Naive thymus-derived CD4-positive, alpha-beta T cell (primary cell): ENCODE measurements at regions not wholly inside any gene's neighbourhood (a gene's known extent, or its start where the extent isn't known, plus 50 kb on each side); places are given as distances from the start of the nearest gene placed in this dataset.

Experiments used
- ATAC-seq: fragments of 150-1000 bp; cut with Tn5 transposase; 2 replicates; pipeline ENCODE4 v1.10.0; 2021; ENCODE audit warnings: mild to moderate bottlenecking, moderate library complexity
- CTCF ChIA-PET: fragments of 350-600 bp; sonication (Branson Sonifier 250); formaldehyde crosslinking; loops from one replicate; lab custom pipeline; 2021; ENCODE audit warnings: antibody characterized with exemption; lab: Charles Lee
- POLR2A ChIA-PET: fragments of 350-600 bp; sonication (Branson Sonifier 250); formaldehyde crosslinking; loops from one replicate; lab custom pipeline; 2021; ENCODE audit warnings: antibody characterized with exemption, inconsistent platforms; lab: Charles Lee
- DNase-seq, 9 donors: peaks; one replicate each; pipeline versions ENCODE4 v3.0.0 to v3.0.0-alpha.2; 2020 to 2022; ENCODE audit warnings: mixed read lengths in 1 of 9
- H3K27ac ChIP-seq: one replicate; pipeline ENCODE4 v1.7.0; 2013; ENCODE audit warnings: mild to moderate bottlenecking, low read depth, low read length, moderate library complexity
- H3K27me3 ChIP-seq, 2 donors: one replicate each; pipeline ENCODE4 v1.7.0; 2013; ENCODE audit warnings: low read length in 2 of 2, mild to moderate bottlenecking in 2 of 2, moderate library complexity in 2 of 2; ENCODE audit not compliant: control insufficient read depth in 2 of 2, insufficient read depth in 2 of 2
- H3K36me3 ChIP-seq, 3 experiments: 1 replicate in 2 of 3; 2 replicates in 1 of 3; pipeline ENCODE4 v1.7.0; 2013; ENCODE audit warnings: low read length in 3 of 3, mild to moderate bottlenecking in 3 of 3, moderate library complexity in 1 of 3; ENCODE audit not compliant: insufficient read depth in 3 of 3, control insufficient read depth in 2 of 3
- H3K4me1 ChIP-seq, 2 donors: one replicate each; pipeline ENCODE4 v1.7.0; 2013; ENCODE audit warnings: low read length in 2 of 2, mild to moderate bottlenecking in 2 of 2, moderate library complexity in 1 of 2; ENCODE audit not compliant: control insufficient read depth in 2 of 2, insufficient read depth in 2 of 2
- H3K4me3 ChIP-seq: 2 replicates; pipeline ENCODE4 v1.7.0; 2013; ENCODE audit warnings: mild to moderate bottlenecking, low read length
- H3K9me3 ChIP-seq, 3 experiments: 1 replicate in 2 of 3; 2 replicates in 1 of 3; pipeline ENCODE4 v1.7.0; 2013; ENCODE audit warnings: low read length in 3 of 3; ENCODE audit not compliant: control insufficient read depth in 2 of 3
- H3K27ac Mint-ChIP-seq, 9 donors: one replicate each; pipeline ENCODE4 v1.8.0; 2020 to 2022; ENCODE audit warnings: mixed read lengths in 9 of 9, mild to moderate bottlenecking in 8 of 9, moderate library complexity in 5 of 9, inconsistent platforms in 2 of 9
- H3K27me3 Mint-ChIP-seq, 5 donors: one replicate each; pipeline ENCODE4 v1.8.0; 2021 to 2022; ENCODE audit warnings: mixed read lengths in 5 of 5, mild to moderate bottlenecking in 1 of 5
- H3K36me3 Mint-ChIP-seq, 5 donors: one replicate each; pipeline ENCODE4 v1.8.0; 2020 to 2022; ENCODE audit warnings: mixed read lengths in 5 of 5, mild to moderate bottlenecking in 3 of 5, inconsistent platforms in 1 of 5
- H3K4me1 Mint-ChIP-seq, 7 donors: one replicate each; pipeline ENCODE4 v1.8.0; 2020 to 2022; ENCODE audit warnings: mixed read lengths in 7 of 7, mild to moderate bottlenecking in 3 of 7, inconsistent platforms in 1 of 7
- H3K4me3 Mint-ChIP-seq, 10 donors: one replicate each; pipeline ENCODE4 v1.8.0; 2020 to 2022; ENCODE audit warnings: mild to moderate bottlenecking in 10 of 10, mixed read lengths in 10 of 10, moderate library complexity in 6 of 10, inconsistent platforms in 2 of 10
- H3K9me3 Mint-ChIP-seq, 11 donors: one replicate each; pipeline ENCODE4 v1.8.0; 2020 to 2022; ENCODE audit warnings: mixed read lengths in 11 of 11, mild to moderate bottlenecking in 4 of 11, inconsistent platforms in 1 of 11, moderate library complexity in 1 of 11
- intact Hi-C, 2 donors: fragments of 100-400 bp; cut with micrococcal nuclease; formaldehyde crosslinking; loops; one replicate each; pipeline ENCODE4 v1.15.1; 2023

DNA sequence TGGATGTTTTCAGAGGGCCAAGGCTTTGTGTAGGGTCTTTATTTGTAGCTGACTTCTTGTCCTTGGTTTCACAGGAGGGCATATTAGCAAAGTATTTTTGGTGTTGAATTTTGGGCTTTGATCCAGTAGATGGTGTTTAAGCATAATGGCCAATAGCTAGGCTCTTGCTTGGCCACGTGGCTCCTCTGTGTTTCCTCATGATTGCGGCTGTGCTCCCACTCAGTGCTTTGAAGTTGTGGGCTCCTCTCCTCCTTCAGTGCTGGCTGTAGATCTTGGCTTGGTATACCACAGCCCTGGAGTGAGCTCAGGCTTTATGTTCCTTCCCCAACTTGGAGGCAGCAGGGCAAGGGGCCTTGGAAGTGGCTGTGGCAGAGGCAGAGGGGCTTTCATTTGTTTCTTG is 107.2 kb upstream of the CENPE start:
- ChIA-PET CTCF (no interaction called here), POLR2A (no interaction called here)
- H3K36me3 ChIP-seq: no peaks in the 10 kb centered on the region
- ATAC-seq: no peak
- no peaks in the 10 kb centered on the region for H3K4me1 ChIP-seq
- peaks cover 0 to 9% (median 4%) of the 10 kb centered on the region in 11 donors for H3K9me3 Mint-ChIP-seq
- no peaks in the 10 kb centered on the region for H3K4me1 Mint-ChIP-seq
- no peaks in the 10 kb centered on the region for H3K9me3 ChIP-seq
- intact Hi-C loops: no loop called here
- no peak for DNase-seq
- no peak overlapping the region for H3K27ac ChIP-seq
- H3K36me3 Mint-ChIP-seq: no peaks in the 10 kb centered on the region
- no peak overlapping the region for H3K4me3 Mint-ChIP-seq
- peaks cover 0 to 20% (median 9%) of the 10 kb centered on the region in 5 donors for H3K27me3 Mint-ChIP-seq
- no peaks in the 10 kb centered on the region for H3K27me3 ChIP-seq
- H3K4me3 ChIP-seq: no peak overlapping the region
- H3K27ac Mint-ChIP-seq: no peak overlapping the region

DNA sequence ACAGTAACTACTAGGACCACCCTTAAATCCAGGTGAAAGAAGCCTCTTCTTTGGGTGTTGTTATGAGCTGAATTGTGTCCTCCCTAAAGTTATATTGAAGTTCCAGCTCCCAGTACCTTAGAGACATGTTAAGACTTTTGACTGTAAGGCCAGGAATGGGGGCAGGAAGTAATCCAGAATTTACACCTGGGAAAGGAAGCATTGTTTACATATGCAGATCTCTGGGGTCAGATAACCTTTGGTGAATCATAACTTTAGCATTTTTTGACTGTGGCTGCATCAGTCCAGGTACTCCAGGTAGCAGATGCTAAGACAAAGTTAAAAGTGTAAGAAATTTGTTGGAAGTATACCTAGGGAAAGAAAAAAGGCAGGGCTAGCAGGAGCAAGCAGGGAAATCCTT is 104.9 kb upstream of the CENPE start:
- no peak overlapping the region for H3K27ac Mint-ChIP-seq
- no peaks in the 10 kb centered on the region for H3K9me3 ChIP-seq
- no peaks in the 10 kb centered on the region for H3K4me1 ChIP-seq
- H3K4me1 Mint-ChIP-seq: no peaks in the 10 kb centered on the region
- DNase-seq (no peak), ATAC-seq (no peak)
- peaks cover 0 to 6% (median 2%) of the 10 kb centered on the region in 11 donors for H3K9me3 Mint-ChIP-seq
- no peaks in the 10 kb centered on the region for H3K27me3 ChIP-seq
- no peaks in the 10 kb centered on the region for H3K36me3 ChIP-seq
- H3K4me3 ChIP-seq: no peak overlapping the region
- peaks cover 0 to 20% (median 9%) of the 10 kb centered on the region in 5 donors for H3K27me3 Mint-ChIP-seq
- ChIA-PET POLR2A (no interaction called here), CTCF (no interaction called here)
- no peaks in the 10 kb centered on the region for H3K36me3 Mint-ChIP-seq
- no peak overlapping the region for H3K4me3 Mint-ChIP-seq
- no peak overlapping the region for H3K27ac ChIP-seq
- intact Hi-C loops: no loop called here

DNA sequence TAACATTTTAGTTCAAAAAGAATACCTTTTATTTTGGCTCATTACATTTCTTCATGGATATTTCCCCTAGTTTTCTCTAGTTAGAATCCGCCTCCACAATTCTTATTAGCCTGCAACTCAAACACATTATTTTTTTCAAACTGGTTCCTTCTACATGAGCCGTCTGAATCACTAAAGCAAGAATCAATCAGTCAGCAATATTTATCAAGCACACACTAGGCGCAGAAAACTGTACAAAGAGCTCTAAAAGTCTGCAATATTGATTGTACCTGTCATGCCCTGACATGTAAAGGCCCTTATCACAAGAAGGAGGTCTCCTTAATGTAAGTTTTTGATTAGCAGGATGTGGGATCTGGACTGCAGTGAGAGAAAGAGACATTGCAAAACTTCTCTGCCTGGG is 94.8 kb upstream of the CENPE start:
- no peaks in the 10 kb centered on the region for H3K9me3 ChIP-seq
- no peaks in the 10 kb centered on the region for H3K36me3 Mint-ChIP-seq
- ChIA-PET CTCF (no interaction called here), POLR2A (no interaction called here)
- H3K4me1 ChIP-seq: no peaks in the 10 kb centered on the region
- H3K27me3 ChIP-seq: no peaks in the 10 kb centered on the region
- H3K4me3 Mint-ChIP-seq: no peak overlapping the region
- intact Hi-C loops: no loop called here
- DNase-seq (no peak), ATAC-seq (no peak)
- no peaks in the 10 kb centered on the region for H3K4me1 Mint-ChIP-seq
- no peaks in the 10 kb centered on the region for H3K36me3 ChIP-seq
- H3K9me3 Mint-ChIP-seq: peaks cover 0 to 7% (median 1%) of the 10 kb centered on the region in 11 donors
- H3K27ac Mint-ChIP-seq: no peak overlapping the region
- H3K27ac ChIP-seq: no peak overlapping the region
- no peak overlapping the region for H3K4me3 ChIP-seq
- peaks cover 0 to 6% (median 4%) of the 10 kb centered on the region in 5 donors for H3K27me3 Mint-ChIP-seq

DNA sequence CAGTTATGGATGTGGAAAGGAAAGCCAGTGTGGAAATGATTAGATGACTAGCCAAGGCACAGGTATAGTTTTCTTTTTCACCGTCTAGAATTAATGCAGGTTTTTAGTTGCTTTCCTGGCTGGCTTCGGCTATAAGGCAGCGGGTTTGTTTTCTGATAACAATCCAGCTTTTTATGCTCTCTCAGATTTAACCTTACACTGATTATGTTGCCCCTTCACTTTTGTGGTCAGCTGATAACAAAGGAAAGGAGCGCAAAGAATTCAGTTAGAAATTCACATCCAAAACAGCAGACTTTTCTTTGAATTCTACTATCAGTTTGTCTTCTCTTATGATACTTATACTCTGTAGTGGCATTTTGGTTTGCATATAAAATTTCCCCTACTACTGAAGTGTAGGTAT is 94.2 kb upstream of the CENPE start:
- Histone ChIP-seq H3K4me1 (no peaks in the 10 kb centered on the region), H3K36me3 (no peaks in the 10 kb centered on the region), H3K27ac (no peak overlapping the region), H3K9me3 (no peaks in the 10 kb centered on the region), H3K4me3 (no peak overlapping the region), H3K27me3 (no peaks in the 10 kb centered on the region)
- Mint-ChIP-seq H3K27ac (no peak overlapping the region), H3K4me1 (no peaks in the 10 kb centered on the region), H3K4me3 (no peak overlapping the region), H3K27me3 (peaks cover 0 to 6% (median 4%) of the 10 kb centered on the region in 5 donors), H3K36me3 (no peaks in the 10 kb centered on the region), H3K9me3 (peaks cover 0 to 4% (median 0%) of the 10 kb centered on the region in 11 donors)
- ChIA-PET CTCF (no interaction called here), POLR2A (no interaction called here)
- no peak for ATAC-seq
- intact Hi-C loops: no loop called here
- DNase-seq: no peak

DNA sequence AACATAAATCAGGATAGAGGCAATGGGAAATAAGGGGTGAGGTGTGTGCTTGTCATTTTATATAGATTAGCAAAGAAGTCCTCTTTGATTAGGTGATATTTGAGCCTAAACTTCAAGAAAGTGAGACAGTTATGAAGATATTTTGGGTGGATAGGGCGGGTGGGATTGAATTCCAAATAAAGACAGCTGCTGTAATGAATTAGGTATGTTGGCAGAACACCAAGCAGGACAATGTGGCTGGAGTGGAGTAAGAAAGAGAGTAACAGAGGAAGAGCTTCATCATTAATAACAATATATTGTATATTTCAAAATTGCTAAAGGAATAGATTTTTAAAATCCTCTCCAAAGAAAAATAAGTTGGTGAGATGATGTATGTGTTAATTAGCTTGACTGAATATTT is 91.0 kb upstream of the CENPE start:
- intact Hi-C loops: no loop called here
- no peak for DNase-seq
- ATAC-seq: no peak
- H3K4me3 ChIP-seq: no peak overlapping the region
- no peaks in the 10 kb centered on the region for H3K36me3 ChIP-seq
- H3K4me1 ChIP-seq: no peaks in the 10 kb centered on the region
- no peak overlapping the region for H3K27ac ChIP-seq
- ChIA-PET POLR2A (no interaction called here), CTCF (no interaction called here)
- no peaks in the 10 kb centered on the region for H3K9me3 ChIP-seq
- peaks cover 0 to 6% (median 0%) of the 10 kb centered on the region in 5 donors for H3K36me3 Mint-ChIP-seq
- no peaks in the 10 kb centered on the region for H3K27me3 ChIP-seq
- H3K9me3 Mint-ChIP-seq: peaks cover 0 to 10% (median 1%) of the 10 kb centered on the region in 11 donors
- no peak overlapping the region for H3K4me3 Mint-ChIP-seq
- no peak overlapping the region for H3K27ac Mint-ChIP-seq
- peaks cover 0 to 7% (median 4%) of the 10 kb centered on the region in 5 donors for H3K27me3 Mint-ChIP-seq
- H3K4me1 Mint-ChIP-seq: no peaks in the 10 kb centered on the region

DNA sequence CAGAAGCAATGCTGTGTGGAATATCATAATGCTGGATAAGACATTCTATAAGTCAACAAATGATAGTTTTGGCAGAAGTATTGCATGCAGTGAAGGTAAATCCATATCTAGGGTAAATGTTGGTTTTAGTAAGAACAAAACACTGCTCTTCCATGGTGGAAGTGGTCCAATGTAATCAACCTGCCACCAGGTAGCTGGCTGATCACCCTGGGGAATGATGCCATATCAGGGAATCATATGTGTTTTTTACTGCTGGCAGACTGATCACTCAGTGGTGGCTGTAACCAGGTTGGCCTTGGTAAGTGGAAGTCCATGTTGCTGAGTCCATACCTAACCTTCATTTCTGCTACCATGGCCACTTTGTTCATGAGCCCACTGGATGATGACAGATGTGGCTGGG is 74.0 kb upstream of the CENPE start:
- no peaks in the 10 kb centered on the region for H3K36me3 Mint-ChIP-seq
- ChIA-PET POLR2A (no interaction called here), CTCF (no interaction called here)
- H3K9me3 Mint-ChIP-seq: peaks cover 0 to 10% (median 5%) of the 10 kb centered on the region in 11 donors
- H3K9me3 ChIP-seq: no peaks in the 10 kb centered on the region
- no peak for ATAC-seq
- H3K4me3 ChIP-seq: no peak overlapping the region
- no peaks in the 10 kb centered on the region for H3K27me3 ChIP-seq
- H3K4me3 Mint-ChIP-seq: no peak overlapping the region
- peaks cover 0 to 16% (median 11%) of the 10 kb centered on the region in 5 donors for H3K27me3 Mint-ChIP-seq
- no peaks in the 10 kb centered on the region for H3K4me1 ChIP-seq
- H3K27ac Mint-ChIP-seq: no peak overlapping the region
- no peaks in the 10 kb centered on the region for H3K4me1 Mint-ChIP-seq
- DNase-seq: no peak
- H3K27ac ChIP-seq: no peak overlapping the region
- no peaks in the 10 kb centered on the region for H3K36me3 ChIP-seq
- intact Hi-C loops: no loop called here

DNA sequence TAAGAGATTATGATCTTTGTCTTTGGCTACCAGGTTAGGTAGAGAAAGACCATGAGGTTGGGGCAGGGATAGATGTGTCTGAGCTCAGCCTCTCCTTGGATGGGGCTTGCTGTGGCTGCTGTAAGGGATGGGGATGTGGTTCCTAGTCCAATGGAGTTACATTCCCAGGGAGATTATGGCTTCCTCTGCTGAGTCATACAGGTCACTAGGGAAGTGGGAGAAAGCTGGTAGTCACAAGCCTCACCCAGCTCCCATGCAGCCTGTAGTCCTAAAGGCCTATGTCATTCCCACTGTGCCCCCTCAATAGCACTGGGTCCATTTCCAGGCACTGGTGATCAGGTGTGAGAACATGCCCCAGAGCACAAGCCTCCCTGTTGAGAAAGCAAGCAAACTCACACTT is 70.6 kb upstream of the CENPE start:
- ChIA-PET CTCF (no interaction called here), POLR2A (no interaction called here)
- intact Hi-C loops: no loop called here
- Mint-ChIP-seq H3K27ac (no peak overlapping the region), H3K36me3 (no peaks in the 10 kb centered on the region), H3K27me3 (peaks cover 6 to 40% (median 26%) of the 10 kb centered on the region in 5 donors), H3K9me3 (peaks cover 0 to 17% (median 6%) of the 10 kb centered on the region in 11 donors), H3K4me3 (no peak overlapping the region), H3K4me1 (no peaks in the 10 kb centered on the region)
- H3K36me3 ChIP-seq: no peaks in the 10 kb centered on the region
- no peak overlapping the region for H3K4me3 ChIP-seq
- DNase-seq: no peak
- no peak for ATAC-seq
- no peaks in the 10 kb centered on the region for H3K9me3 ChIP-seq
- H3K27ac ChIP-seq: no peak overlapping the region
- no peaks in the 10 kb centered on the region for H3K4me1 ChIP-seq
- no peaks in the 10 kb centered on the region for H3K27me3 ChIP-seq
